Colonic mucosa (tissue), 4 donors: ENCODE measurements at regions not wholly inside any gene's neighbourhood (a gene's known extent, or its start where the extent isn't known, plus 50 kb on each side); places are given as distances from the start of the nearest gene placed in this dataset.

Source experiments
- DNase-seq: peaks from one replicate; pipeline ENCODE4 v3.0.0-alpha.2; 2020
- H3K27ac ChIP-seq: fragments of 200-600 bp; one replicate; pipeline ENCODE4 v1.8.0; 2021
- H3K27me3 ChIP-seq: fragments of 200-600 bp; one replicate; pipeline ENCODE4 v1.8.0; 2021
- H3K36me3 ChIP-seq: fragments of 200-600 bp; one replicate; pipeline ENCODE4 v1.8.0; 2021
- H3K4me1 ChIP-seq: fragments of 200-600 bp; one replicate; pipeline ENCODE4 v1.8.0; 2021; ENCODE audit warnings: mild to moderate bottlenecking
- H3K4me3 ChIP-seq: fragments of 200-600 bp; one replicate; pipeline ENCODE4 v1.8.0; 2021
- H3K9ac ChIP-seq, 2 donors: one replicate each; pipeline ENCODE4 v1.7.0; 2013; ENCODE audit warnings: control low read depth in 2 of 2, low read depth in 2 of 2, low read length in 2 of 2
- H3K9me3 ChIP-seq: fragments of 200-600 bp; one replicate; pipeline ENCODE4 v1.8.0; 2021
- CTCF ChIP-seq: fragments of 200-600 bp; IDR thresholded peaks from one replicate; pipeline ENCODE4 v1.8.0; 2022; ENCODE audit warnings: antibody characterized with exemption, mild to moderate bottlenecking
- intact Hi-C: fragments of 100-400 bp; cut with DNase I; formaldehyde crosslinking; loops from one replicate; pipeline ENCODE4 v1.14.1; 2022
- donor health status: healthy.
- donor health status: DM: no; HTN: no; CAD: no.
- donor health status: DM: no; HTN: no; CAD: no.

DNA sequence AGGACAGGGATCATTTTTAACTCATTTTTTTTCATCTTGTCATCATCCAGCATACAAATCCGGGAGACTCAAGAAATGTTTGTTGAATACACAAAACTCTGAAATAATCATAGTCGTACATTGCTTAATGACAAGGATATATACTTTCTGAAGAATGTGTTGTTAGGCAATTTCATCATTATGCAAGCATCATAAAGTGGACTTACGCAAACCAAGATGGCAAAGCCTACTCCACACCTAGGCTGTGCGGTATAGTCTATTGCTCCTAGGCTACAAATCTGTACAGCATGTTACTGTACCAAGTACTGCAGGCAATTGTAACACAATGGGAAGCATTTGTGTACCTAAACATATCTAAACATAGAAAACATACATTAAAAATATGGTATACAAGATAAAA lies 264.1 kb downstream of the TSHZ3 start:
- Histone ChIP-seq H3K9me3 (no peaks in the 10 kb centered on the region), H3K9ac (no peak overlapping the region), H3K27ac (no peak overlapping the region), H3K36me3 (no peaks in the 10 kb centered on the region), H3K4me3 (no peak overlapping the region), H3K27me3 (no peaks in the 10 kb centered on the region), H3K4me1 (no peaks in the 10 kb centered on the region)
- no peak for DNase-seq
- intact Hi-C loops = no loop called here
- TF ChIP-seq CTCF = no peak

DNA sequence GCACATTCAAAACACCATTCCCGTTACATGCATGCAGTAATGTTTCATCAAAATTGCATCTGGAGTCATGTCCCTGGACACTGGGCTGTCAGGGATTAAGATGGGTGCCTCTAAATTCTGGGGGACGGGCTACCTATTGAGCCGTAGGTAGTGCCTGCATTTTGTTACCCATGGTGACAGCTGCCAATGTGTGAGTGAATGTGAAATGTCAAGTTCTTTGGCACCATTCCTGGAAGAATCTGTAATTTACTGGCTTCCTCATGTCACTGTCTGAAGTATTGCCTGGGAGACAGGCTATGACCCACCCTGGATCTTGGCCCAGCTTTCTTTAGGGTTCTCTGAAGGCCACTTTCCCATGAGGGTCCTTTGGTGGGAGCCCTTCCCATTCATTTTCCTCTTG lies 266.1 kb downstream of the TSHZ3 start:
- intact Hi-C loops = no loop called here
- Histone ChIP-seq H3K9me3 (no peaks in the 10 kb centered on the region), H3K36me3 (no peaks in the 10 kb centered on the region), H3K9ac (no peak overlapping the region), H3K4me1 (no peaks in the 10 kb centered on the region), H3K4me3 (no peak overlapping the region), H3K27ac (no peak overlapping the region), H3K27me3 (no peaks in the 10 kb centered on the region)
- no peak for DNase-seq
- no peak for TF ChIP-seq CTCF

GRCh38 chr19:31075146-31075655 lies 274.0 kb downstream of the TSHZ3 start:
- H3K36me3 ChIP-seq = no peaks in the 10 kb centered on the region
- intact Hi-C loops = no loop called here
- TF ChIP-seq CTCF = no peak
- no peak overlapping the region for H3K4me3 ChIP-seq
- no peaks in the 10 kb centered on the region for H3K4me1 ChIP-seq
- H3K9ac ChIP-seq = no peak overlapping the region
- no peak overlapping the region for H3K27ac ChIP-seq
- no peaks in the 10 kb centered on the region for H3K27me3 ChIP-seq
- no peak for DNase-seq
- H3K9me3 ChIP-seq = no peaks in the 10 kb centered on the region

GRCh38 chr19:31074199-31075125 lies 274.8 kb downstream of the TSHZ3 start:
- Histone ChIP-seq H3K27ac (no peak overlapping the region), H3K27me3 (no peaks in the 10 kb centered on the region), H3K9me3 (no peaks in the 10 kb centered on the region), H3K36me3 (no peaks in the 10 kb centered on the region), H3K4me1 (no peaks in the 10 kb centered on the region), H3K4me3 (no peak overlapping the region), H3K9ac (no peak overlapping the region)
- intact Hi-C loops = no loop called here
- TF ChIP-seq CTCF = no peak
- no peak for DNase-seq

GRCh38 chr19:31073485-31074198 lies 275.6 kb downstream of the TSHZ3 start:
- Histone ChIP-seq H3K27me3 (no peaks in the 10 kb centered on the region), H3K27ac (no peak overlapping the region), H3K36me3 (no peaks in the 10 kb centered on the region), H3K4me3 (no peak overlapping the region), H3K9ac (no peak overlapping the region), H3K9me3 (no peaks in the 10 kb centered on the region), H3K4me1 (no peaks in the 10 kb centered on the region)
- DNase-seq = no peak
- intact Hi-C loops = no loop called here
- no peak for TF ChIP-seq CTCF
